Choroid plexus epithelial cell (primary cell): ENCODE measurements at regions not wholly inside any gene's neighbourhood (a gene's known extent, or its start where the extent isn't known, plus 50 kb on each side); places are given as distances from the start of the nearest gene placed in this dataset.

Experiments
- DNase-seq: peaks from one replicate; pipeline ENCODE4 v3.0.0-alpha.2; 2010; ENCODE audit warnings: low read depth
- H3K4me3 ChIP-seq: 2 replicates; pipeline ENCODE4 v1.5.1; 2011; ENCODE audit warnings: low read depth, mild to moderate bottlenecking, control low read depth, low read length, moderate library complexity
- TF ChIP-seq, protein P1 (sequence below): conservative IDR thresholded peaks from 2 replicates; pipeline ENCODE4 v1.5.1; 2011; ENCODE audit warnings: low read depth, mild to moderate bottlenecking, control low read depth, inconsistent platforms, low read length, moderate library complexity

DNA sequence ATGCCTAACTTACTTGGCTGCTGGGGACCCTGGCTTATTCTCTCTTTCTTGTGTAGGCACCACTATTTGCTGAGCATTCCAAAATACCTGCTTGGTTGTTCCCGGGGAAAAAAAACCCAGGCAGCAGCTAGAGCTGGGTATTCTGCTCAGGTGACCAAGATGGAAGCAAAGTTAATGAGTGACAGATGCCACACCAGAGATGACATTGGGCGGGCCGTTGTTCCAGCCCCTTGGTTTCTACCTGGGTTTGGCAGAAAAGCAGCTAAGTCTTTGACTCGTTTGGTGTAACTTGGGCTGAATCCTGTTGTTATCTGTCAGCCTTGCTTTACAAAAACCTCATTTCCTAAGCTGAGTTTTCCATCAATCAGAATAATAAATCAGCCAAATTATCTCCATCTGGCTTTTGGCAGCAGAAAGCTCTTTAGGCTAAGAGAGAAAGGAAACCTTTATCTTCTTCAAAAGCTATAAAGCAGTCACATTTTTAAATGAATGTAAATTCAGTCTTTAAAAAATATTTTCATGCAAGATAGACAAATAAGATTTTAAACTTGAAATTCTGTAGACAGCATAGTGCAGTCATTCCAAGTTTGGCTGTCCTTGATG, 202.0 kb upstream of the GMDS start:
- TF ChIP-seq, protein P1, sequence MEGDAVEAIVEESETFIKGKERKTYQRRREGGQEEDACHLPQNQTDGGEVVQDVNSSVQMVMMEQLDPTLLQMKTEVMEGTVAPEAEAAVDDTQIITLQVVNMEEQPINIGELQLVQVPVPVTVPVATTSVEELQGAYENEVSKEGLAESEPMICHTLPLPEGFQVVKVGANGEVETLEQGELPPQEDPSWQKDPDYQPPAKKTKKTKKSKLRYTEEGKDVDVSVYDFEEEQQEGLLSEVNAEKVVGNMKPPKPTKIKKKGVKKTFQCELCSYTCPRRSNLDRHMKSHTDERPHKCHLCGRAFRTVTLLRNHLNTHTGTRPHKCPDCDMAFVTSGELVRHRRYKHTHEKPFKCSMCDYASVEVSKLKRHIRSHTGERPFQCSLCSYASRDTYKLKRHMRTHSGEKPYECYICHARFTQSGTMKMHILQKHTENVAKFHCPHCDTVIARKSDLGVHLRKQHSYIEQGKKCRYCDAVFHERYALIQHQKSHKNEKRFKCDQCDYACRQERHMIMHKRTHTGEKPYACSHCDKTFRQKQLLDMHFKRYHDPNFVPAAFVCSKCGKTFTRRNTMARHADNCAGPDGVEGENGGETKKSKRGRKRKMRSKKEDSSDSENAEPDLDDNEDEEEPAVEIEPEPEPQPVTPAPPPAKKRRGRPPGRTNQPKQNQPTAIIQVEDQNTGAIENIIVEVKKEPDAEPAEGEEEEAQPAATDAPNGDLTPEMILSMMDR: no peak
- no peak overlapping the region for H3K4me3 ChIP-seq
- DNase-seq: no peak

DNA sequence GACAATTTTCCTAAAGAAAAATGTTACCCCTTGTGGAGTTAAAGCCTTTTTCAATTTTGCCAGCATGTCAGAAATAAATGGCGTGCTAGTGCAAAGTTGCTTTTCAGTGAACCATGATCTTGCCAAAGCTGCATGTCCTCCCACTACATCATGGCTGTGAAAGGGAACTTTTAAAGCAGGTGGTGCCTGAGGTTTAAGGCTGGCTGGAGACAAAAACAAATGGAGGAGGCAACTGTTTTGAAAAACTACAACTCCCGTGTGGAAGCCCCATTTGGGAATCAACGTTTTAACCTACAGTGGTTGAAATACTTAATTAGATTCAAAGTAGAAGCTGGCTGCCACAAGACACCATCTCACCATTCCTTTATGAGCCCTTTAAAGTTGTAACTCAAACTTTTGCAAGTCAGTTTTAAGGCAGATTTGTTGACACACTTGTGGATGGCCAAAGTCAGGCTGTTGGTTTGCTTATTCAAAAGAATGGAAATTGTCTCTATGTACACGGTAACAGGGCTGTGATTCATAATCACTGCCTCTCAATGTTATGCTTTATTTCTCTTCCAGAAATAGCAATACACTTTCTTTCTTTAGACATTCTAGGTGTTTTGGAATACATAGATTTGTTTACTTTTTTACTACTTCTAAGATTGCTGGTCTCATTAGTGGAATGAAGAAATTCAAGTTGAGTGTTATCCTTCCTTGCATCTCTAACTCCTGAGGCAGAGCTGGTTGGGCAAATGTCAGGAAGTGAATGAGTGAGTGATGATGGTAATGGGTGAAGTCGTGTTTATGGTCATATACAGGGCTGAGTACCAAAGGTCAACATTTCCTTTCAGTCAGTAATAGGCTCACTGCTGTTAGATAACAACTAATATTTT, 196.4 kb upstream of the GMDS start:
- TF ChIP-seq, protein P1: no peak
- no peak for DNase-seq
- H3K4me3 ChIP-seq: no peak overlapping the region

DNA sequence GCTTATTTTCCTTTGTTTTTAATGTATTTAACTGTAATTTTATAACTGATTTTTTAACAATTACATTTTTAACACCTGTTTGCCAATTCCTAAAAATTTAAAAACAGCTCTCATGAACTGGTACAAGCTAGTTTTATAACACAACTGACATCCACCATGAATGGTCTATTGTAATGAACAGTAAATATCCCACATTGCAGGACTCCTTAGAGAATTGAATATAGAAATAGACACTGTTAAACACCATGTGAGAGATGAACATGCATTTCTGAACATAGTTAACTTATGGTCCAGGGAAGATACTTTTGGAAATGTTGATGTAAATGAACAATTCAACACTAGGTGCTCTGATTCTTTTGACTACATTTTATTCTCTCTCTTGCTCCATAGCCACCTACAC, 195.1 kb upstream of the GMDS start:
- DNase-seq: no peak
- H3K4me3 ChIP-seq: no peak overlapping the region
- TF ChIP-seq, protein P1: no peak

DNA sequence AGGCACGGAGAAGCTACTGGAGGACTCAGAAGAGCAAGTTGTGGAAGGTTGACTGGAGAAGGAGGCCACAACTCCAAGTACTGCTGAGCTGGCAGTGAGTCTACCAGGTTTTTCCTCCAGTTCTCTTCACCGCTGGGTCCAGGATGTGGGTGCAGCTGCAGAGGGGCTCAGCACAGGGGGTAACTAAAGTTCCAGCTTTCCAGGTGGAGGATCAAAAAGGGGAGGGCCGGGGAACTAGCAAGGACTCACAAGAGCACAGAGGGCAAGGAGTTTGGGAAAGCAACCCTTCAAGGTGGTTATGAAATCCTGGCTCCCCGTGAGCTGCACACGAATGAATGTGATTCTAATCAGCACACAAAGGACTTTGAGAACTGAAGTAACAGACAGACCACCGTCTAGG, 194.2 kb upstream of the GMDS start:
- TF ChIP-seq, protein P1: no peak
- H3K4me3 ChIP-seq: no peak overlapping the region
- no peak for DNase-seq

DNA sequence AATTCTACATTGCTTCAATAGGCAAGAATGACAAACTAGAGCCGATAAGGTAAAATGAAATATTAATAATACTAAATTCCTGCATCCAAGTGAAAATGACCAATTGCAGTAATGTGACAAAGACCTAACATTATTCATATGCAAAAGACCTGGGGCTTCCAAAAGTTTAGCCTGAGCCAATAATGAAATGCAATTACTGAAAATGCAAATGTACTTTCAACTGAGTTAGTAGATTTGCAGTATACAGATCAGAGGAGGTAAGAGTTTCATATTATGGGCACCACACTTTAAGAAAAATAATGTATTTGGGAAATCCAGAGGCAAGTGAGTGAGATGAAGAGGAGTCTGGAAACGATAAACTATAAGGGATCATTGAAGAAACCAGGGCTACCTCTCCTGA, 193.7 kb upstream of the GMDS start:
- H3K4me3 ChIP-seq: no peak overlapping the region
- no peak for DNase-seq
- TF ChIP-seq, protein P1: no peak

DNA sequence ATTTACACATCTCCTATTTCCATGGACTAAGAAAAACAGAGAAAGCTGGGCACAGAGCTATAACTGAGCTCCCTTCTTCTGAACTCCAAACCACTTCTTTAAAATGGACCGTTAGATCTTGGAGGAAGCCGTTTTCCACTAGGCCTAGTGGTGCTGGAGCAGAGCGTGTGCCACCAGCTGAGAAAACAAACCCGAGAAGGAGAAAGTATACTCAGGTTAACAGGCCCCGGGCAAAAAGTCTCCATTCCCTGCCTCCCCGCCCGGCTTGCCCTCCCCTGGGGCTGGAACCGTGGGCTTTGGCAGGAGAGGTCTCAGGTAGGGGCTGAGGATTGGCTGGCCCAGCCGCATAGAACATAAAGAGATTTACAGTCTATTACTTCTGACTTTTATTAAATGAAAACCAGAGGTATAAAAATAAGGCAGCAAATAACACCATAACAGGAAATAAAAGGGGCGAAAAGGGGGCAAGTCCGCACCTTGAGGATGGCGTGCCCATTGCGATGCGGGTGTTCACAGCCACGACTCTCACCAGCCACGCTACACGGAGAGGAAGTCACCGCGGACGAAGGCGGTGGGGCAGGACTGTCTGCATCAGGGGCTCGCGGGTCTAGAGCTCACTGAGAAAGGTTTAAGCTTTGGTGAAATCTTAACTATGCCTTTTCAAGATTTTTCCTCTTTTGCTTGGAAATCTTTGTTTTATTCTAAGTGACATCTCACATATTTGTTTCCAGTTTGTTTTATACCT, 191.2 kb upstream of the GMDS start:
- H3K4me3 ChIP-seq: no peak overlapping the region
- TF ChIP-seq, protein P1: no peak
- DNase-seq: no peak
